HEK293 (cell line): ENCODE measurements at regions not wholly inside any gene's neighbourhood (a gene's known extent, or its start where the extent isn't known, plus 50 kb on each side); places are given as distances from the start of the nearest gene placed in this dataset.

Experiments used
- CTCF ChIP-seq: fragments of 450-650 bp; formaldehyde crosslinking; IDR thresholded peaks from 2 replicates; pipeline ENCODE4 v1.5.1; 2016; ENCODE audit warnings: missing biosample characterization, missing genetic modification characterization
- OVOL3 ChIP-seq: fragments of 450-650 bp; formaldehyde crosslinking; IDR thresholded peaks from 2 replicates; pipeline ENCODE4 v1.5.1; 2016; ENCODE audit warnings: missing biosample characterization, missing genetic modification characterization
- REST ChIP-seq: fragments of 450-650 bp; formaldehyde crosslinking; IDR thresholded peaks from 2 replicates; pipeline ENCODE4 v1.5.1; 2016; ENCODE audit warnings: missing biosample characterization, missing genetic modification characterization
- ZBTB21 ChIP-seq: fragments of 450-650 bp; formaldehyde crosslinking; IDR thresholded peaks from 2 replicates; pipeline ENCODE4 v1.5.1; 2017; ENCODE audit warnings: missing biosample characterization, missing genetic modification characterization
- ZBTB8A ChIP-seq: fragments of 450-650 bp; formaldehyde crosslinking; IDR thresholded peaks from 2 replicates; pipeline ENCODE4 v1.5.1; 2016; ENCODE audit warnings: missing biosample characterization, missing genetic modification characterization
- ZFP41 ChIP-seq: fragments of 450-650 bp; formaldehyde crosslinking; IDR thresholded peaks from 2 replicates; pipeline ENCODE4 v1.5.1; 2016; ENCODE audit warnings: missing biosample characterization, missing genetic modification characterization, borderline replicate concordance
- ZNF561 ChIP-seq: fragments of 450-650 bp; IDR thresholded peaks from 2 replicates; pipeline ENCODE4 v1.5.1; 2018; ENCODE audit warnings: missing biosample characterization, missing genetic modification characterization, borderline replicate concordance
- ZNF768 ChIP-seq: fragments of 450-650 bp; formaldehyde crosslinking; IDR thresholded peaks from 2 replicates; pipeline ENCODE4 v1.5.1; 2018; ENCODE audit warnings: missing biosample characterization, mild to moderate bottlenecking, missing genetic modification characterization

GRCh38 chr6:112571488-112572270 is 224.5 kb downstream of the RFPL4B start:
- TF ChIP-seq CTCF (tag by site-specific recombination) (no peak), ZNF561 (tag by site-specific recombination) (no peak), OVOL3 (no peak), REST (tag by site-specific recombination) (no peak), ZNF768 (tag by site-specific recombination) (no peak), ZFP41 (tag by site-specific recombination) (no peak), ZBTB21 (tag by site-specific recombination) (no peak), ZBTB8A (tag by site-specific recombination) (no peak)
